ENCODE measurements at regions not wholly inside any gene's neighbourhood (a gene's known extent, or its start where the extent isn't known, plus 50 kb on each side); places are given as distances from the start of the nearest gene placed in this dataset.

DNA sequence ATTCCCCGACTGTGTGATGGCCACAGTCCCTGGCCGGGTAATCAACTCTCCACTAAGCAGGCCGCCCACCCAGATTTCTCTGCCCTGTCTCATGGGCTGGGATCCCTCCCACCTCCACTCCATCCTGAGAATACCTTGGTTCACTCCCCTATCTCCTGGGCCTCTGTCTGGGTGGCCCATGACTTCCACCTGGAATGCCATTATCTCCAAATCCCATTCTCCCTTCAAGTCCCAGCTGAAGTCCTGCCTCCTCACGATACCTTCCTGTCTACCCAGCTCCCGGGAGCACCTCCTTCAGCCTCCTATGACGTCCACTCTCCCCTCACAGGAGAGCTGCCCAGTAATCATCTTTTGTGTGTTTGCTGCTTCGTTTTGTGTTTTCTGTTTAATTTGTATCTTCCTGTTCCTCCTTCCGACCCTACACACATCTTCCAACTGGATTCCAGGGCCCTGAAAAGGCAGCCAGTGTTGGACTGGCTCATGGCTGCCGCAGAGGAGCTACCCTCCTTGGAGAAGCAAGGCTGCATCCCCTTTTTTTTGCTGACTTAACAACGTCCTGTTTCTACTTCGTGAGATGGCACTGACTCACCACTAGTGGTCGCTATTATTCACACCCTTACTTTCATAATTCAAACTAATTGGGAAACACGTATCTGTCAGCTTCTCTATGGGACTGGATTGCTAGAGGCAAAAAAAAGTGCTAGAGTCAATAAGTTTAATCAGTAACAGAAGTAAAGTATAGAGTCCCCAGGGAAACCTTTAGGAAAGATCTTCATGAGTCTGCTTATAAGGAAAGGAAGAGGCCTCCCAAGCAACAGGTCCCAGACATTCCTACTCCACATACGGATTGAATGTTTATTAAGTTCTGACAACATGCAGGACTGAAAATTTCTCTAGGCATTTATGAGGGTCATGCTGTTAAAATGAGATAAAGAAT lies 171.9 kb upstream of the GATA6 start:
- DNase-seq (peak; percentile 5), ATAC-seq (no peak)

GRCh38 chr18:21998486-21998885 lies 170.9 kb upstream of the GATA6 start:
- no peak for DNase-seq
- ATAC-seq: no peak

- DNase-seq: no peak
- ATAC-seq: no peak
Observed at GRCh38 chr18:22001912-22002487, 167.4 kb upstream of the GATA6 start.

- ATAC-seq: no peak
Observed at GRCh38 chr18:22005191-22005841, 164.1 kb upstream of the GATA6 start.

DNA sequence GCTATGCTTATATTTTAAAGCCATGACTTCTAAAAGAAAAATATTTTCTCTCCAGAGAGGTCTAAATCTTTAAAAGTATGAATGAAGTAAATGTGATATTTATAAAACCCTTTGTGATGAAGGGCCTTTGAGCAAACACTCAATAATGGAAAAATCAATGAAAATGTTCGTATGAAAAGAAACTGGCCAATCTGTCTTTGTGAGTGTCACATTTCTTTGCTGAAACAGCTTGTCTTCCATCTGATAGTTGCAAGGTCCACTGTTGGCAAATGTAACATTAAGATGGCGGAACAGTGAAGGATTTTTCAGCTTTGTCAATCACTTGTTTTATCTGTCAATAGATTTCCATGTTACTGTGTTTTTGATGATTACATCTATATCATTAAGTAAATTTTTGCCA lies 162.9 kb upstream of the GATA6 start:
- DNase-seq: no peak
- ATAC-seq: no peak

More at GRCh38 chr18:22005191-22005841, 164.1 kb upstream of the GATA6 start:
- no peak for DNase-seq

DNA sequence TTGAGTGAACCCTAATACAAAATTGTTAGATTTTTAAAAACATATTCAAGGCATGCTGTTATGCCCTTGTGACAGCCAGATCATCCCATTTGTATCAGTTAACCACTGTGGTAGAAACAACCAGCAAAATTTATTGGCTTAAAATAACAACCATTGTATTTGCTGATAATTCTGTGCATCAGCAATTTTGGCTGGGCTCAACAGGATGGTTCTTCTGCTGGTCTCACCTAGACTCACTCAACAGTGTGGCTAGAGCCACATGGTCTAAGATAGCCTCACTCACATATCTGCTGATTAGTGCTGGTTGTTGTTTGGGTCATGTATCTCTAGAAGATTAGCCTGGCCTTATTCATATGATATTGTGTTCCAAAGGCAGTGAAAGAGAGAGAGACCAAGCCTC lies 160.1 kb upstream of the GATA6 start:
- ATAC-seq (no peak), DNase-seq (no peak)

DNA sequence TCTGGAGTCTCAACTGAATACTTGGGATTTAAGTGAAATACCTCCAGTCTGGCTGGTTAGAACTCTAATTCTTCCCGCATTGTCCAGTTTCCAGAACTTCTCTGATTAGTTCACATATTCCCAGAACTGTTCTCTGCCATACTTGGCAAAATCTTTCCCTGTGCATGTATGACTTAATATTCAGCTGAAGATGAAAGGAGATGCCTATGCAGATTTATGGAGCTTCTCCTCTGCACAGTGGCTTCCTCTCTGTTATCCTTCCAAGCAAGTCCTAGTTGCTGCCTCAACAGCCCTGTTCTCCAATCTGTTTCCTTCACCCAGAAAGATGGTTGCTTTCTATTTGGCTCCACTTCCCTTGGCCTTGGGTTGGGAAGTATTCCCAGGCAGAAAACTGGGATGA lies 155.4 kb upstream of the GATA6 start:
- ATAC-seq (no peak), DNase-seq (no peak)

GRCh38 chr18:22015156-22015555 lies 154.2 kb upstream of the GATA6 start:
- no peak for ATAC-seq
- DNase-seq: no peak

GRCh38 chr18:22018366-22018765 lies 151.0 kb upstream of the GATA6 start:
- DNase-seq: no peak
- no peak for ATAC-seq

- ATAC-seq (no peak), DNase-seq (no peak)
Observed at GRCh38 chr18:22019193-22019592, 150.2 kb upstream of the GATA6 start.

DNA sequence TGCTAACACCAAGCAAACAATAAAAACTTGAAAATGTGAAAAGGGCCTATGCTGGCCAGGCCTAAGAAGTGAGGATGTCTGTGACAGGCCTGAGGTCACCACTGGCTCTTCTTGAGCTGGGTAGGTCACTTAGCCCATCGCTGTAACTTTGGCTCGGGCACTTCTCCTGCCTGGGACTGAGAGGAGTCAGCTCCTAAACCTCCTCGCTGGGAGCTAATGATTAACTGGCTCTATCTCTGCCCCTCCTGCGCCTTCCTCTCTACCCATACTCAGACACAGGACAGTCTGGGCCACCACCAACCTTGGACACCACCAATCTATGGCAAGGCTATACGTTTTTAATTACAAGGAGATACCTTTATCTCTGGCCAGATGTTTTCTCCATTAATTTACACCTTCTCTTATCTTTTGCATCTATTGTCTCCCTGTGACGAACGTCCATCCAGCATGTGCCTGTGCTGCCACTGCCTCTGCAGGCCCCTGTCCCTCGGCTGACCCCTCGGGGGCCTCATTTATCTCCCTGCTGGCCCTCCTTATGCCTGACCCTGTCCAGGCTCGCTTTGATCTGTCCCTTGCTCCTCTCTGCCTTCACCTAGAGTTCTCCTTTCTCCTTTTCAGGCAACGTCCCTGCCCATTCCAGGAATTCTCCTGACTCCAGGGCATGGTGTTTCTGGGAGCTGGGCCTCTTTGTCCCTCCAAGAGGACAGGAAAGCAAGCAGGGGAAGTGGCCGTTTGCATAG lies 149.1 kb upstream of the GATA6 start:
- ATAC-seq: peak; percentile 9
- no peak for DNase-seq

GRCh38 chr18:22020867-22021370 lies 148.5 kb upstream of the GATA6 start:
- DNase-seq (no peak), ATAC-seq (no peak)

- ATAC-seq (no peak), DNase-seq (no peak)
Observed at GRCh38 chr18:22021701-22022100, 147.7 kb upstream of the GATA6 start.

DNA sequence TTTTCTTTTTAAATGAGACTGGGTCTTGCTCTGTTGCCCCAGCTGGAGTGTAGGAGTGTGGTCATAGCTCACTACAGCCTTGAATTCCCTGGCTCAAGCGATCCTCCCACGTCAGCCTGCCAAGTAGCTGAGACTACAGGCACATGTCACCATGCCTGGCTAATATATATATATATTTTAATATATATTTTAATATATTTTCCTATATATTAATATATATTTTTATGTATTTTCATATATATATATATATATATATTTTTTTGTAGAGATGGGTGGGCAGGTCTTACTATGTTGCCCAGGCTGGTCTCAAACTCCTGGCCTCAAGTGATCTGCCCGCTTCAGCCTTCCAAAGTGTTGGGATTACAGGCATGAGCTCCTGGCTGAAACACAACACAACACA lies 144.5 kb upstream of the GATA6 start:
- no peak for ATAC-seq
- no peak for DNase-seq

DNA sequence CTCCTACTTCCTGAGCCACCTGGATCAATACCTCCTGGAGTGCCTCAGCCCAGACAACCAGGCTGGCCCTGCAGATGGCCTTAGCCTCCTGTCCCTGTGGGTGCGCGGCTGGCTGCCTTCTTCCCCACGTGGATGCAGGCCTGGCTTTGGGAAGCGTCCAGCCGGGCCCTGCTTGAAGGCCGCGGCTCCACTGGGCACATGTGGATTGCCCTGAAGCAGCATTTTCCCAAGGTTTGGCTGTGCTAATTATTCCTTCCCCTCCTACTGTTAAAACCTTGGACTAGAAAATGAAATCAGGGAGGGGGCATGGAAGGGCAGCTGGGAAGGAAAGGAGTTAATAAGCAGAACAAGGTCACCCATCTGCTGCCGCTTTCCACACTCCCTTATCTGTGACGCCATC lies 143.0 kb upstream of the GATA6 start:
- DNase-seq: no peak
- ATAC-seq: no peak

DNA sequence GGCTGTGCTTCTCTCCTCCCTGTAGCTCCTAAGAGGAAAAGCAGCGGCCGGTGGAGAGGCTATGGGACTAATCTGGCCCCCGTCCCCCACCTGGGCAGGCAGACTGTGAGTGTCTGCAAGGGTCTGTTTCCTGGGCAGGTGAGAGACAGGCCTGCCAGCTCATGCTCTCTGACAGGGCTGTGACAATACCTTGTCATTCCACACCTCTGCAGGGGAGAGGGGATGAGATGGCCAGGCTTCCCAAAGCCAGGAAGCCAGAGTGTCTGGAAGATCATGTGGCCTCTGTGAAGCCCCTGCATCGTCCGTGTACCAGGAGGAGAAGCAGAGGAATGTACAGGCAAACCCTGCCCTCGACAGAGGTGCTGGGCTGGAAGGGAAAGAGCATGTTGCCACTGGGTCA lies 142.5 kb upstream of the GATA6 start:
- no peak for DNase-seq
- no peak for ATAC-seq

DNA sequence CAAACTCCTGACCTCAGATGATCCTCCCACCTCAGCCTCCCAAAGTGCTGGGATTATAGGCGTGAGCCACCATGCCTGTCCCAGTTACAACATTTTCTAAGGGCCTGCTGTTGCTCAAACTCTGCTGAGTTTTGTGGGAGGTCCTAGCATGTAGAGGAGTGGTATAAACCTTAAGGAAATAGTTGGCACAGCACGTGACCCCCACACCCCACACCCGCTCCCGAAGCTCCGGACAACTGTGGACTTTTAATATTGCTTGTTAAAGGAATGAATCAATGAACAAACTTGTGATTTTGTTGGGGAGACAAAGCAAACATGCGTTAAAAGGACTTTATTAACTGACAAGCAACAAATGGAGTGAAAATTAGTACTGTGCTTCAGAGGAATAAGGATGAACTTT lies 137.8 kb upstream of the GATA6 start:
- DNase-seq: no peak

GRCh38 chr18:22032392-22032961 lies 136.9 kb upstream of the GATA6 start:
- DNase-seq: no peak
- no peak for ATAC-seq

More for the DNA sequence above, 137.8 kb upstream of the GATA6 start:
- no peak for ATAC-seq

DNA sequence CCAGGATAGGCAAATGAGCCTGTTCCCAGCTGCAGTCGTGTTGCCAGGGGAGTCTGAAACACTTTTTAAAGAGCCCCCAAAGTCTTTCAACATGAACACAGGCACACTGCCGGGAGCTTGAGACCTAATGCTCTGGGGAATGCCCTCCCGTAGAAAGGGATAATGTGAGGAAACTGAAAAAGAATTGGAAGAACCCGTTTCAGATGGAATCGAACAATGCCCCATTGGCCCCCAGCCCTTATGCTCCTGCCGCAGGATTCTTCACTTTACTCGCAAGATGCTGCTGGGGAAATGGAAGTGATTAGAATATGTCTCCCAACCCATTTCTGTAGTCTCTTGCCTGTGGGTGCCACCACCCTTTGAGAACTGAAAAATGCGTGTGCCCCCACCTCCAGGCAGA lies 136.3 kb upstream of the GATA6 start:
- no peak for DNase-seq
- ATAC-seq: no peak

DNA sequence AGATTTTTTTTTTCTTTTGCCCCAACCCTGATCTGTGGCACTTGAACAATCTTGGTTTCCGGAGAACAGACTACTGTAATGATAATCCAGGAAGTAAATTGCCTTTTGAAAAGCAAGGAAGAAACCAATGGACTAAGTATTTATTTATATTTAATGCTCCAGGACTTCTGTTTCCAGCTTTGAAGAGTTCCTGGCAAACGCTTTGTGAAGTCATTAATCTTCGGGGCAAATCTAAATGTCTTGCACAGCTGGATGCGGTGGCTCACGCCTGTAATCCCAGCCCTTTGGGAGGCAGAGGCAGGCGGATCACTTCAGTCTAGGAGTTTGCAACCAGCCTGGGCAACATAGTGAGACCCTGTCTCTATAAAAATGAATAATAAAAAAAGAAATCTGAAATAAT lies 135.1 kb upstream of the GATA6 start:
- ATAC-seq (no peak), DNase-seq (no peak)

- DNase-seq (no peak), ATAC-seq (no peak)
Observed at GRCh38 chr18:22040533-22040932, 128.9 kb upstream of the GATA6 start.

GRCh38 chr18:22043837-22044236 lies 125.6 kb upstream of the GATA6 start:
- ATAC-seq (no peak), DNase-seq (no peak)
